Adrenal gland (tissue), 9 donors: ENCODE measurements at regions not wholly inside any gene's neighbourhood (a gene's known extent, or its start where the extent isn't known, plus 50 kb on each side); places are given as distances from the start of the nearest gene placed in this dataset.
"Not testable (repeated sequence)": the region's sequence is repeated elsewhere in the genome, so short reads cannot be mapped to it uniquely, and the experiment has no call there.

Experiments used
- DNase-seq, 7 donors: peaks; one replicate each; pipeline ENCODE4 v3.0.0-alpha.2; 2019 to 2020
- H3K27ac ChIP-seq, 5 donors: fragments of 200-600 bp; sonication (generic) in 4 of 5; 1 replicate in 3 of 5; 2 replicates in 2 of 5; pipeline versions ENCODE4 v1.5.1 to v1.8.0; 2016 to 2020; ENCODE audit warnings: mild to moderate bottlenecking in 1 of 5
- H3K27me3 ChIP-seq: fragments of 200-600 bp; 2 replicates; pipeline ENCODE4 v1.8.0; 2021
- H3K36me3 ChIP-seq, 2 donors: fragments of 200-600 bp; replicated peaks in 1 of 2; 1 replicate in 1 of 2; 2 replicates in 1 of 2; pipeline versions ENCODE4 v1.5.1 to v1.8.0; 2018 to 2022
- H3K4me1 ChIP-seq, 2 donors: fragments of 200-600 bp; replicated peaks in 1 of 2; 1 replicate in 1 of 2; 2 replicates in 1 of 2; pipeline versions ENCODE4 v1.5.1 to v1.8.0; 2018 to 2021
- H3K4me3 ChIP-seq, 4 donors: fragments of 200-600 bp; sonication (generic) in 3 of 4; one replicate each; pipeline ENCODE4 v1.5.1; 2016 to 2018
- H3K9me3 ChIP-seq, 3 donors: fragments of 200-600 bp; sonication (generic) in 1 of 3; replicated peaks in 1 of 3; 1 replicate in 2 of 3; 2 replicates in 1 of 3; pipeline versions ENCODE4 v1.5.1 to v1.8.0; 2016 to 2021
- CTCF ChIP-seq, 6 experiments: fragments of 450-650 bp in 4 of 6; fragments of 200-600 bp in 2 of 6; sonication (generic) in 1 of 6; IDR thresholded peaks; 1 replicate in 5 of 6; 2 replicates in 1 of 6; pipeline versions ENCODE4 v1.5.1 to v1.8.0; 2016 to 2021; ENCODE audit warnings: antibody characterized with exemption in 6 of 6, mild to moderate bottlenecking in 2 of 6, moderate library complexity in 1 of 6
- POLR2A ChIP-seq, 2 donors: fragments of 450-650 bp; IDR thresholded peaks; one replicate each; pipeline ENCODE4 v1.6.1; 2017; ENCODE audit warnings: antibody characterized with exemption in 2 of 2, mild to moderate bottlenecking in 2 of 2, moderate library complexity in 1 of 2
- WGBS, 4 donors: extraction: QIAGEN DNeasy Blood & Tissue Kit in 2 of 4; methylation state at CpG; one replicate each; pipeline versions ENCODE4 v1.1.5 to v1.1.7; 2013 to 2017; 5-methylcytosine and 5-hydroxymethylcytosine counted together
- intact Hi-C, 2 donors: fragments of 100-400 bp; cut with DNase I; formaldehyde crosslinking; loops; one replicate each; pipeline versions ENCODE4 v1.14.1 to v1.15.0; 2022 to 2023
- donor health status: healthy with polysubstance abuse.
- donor health status: Bipolar disorder and iron deficiency.
- donor health status: DM: yes; HTN: yes; CAD: no.
- donor health status: DM: no; HTN: no; CAD: no.
- donor health status: DM: no; HTN: no; CAD: no.

DNA sequence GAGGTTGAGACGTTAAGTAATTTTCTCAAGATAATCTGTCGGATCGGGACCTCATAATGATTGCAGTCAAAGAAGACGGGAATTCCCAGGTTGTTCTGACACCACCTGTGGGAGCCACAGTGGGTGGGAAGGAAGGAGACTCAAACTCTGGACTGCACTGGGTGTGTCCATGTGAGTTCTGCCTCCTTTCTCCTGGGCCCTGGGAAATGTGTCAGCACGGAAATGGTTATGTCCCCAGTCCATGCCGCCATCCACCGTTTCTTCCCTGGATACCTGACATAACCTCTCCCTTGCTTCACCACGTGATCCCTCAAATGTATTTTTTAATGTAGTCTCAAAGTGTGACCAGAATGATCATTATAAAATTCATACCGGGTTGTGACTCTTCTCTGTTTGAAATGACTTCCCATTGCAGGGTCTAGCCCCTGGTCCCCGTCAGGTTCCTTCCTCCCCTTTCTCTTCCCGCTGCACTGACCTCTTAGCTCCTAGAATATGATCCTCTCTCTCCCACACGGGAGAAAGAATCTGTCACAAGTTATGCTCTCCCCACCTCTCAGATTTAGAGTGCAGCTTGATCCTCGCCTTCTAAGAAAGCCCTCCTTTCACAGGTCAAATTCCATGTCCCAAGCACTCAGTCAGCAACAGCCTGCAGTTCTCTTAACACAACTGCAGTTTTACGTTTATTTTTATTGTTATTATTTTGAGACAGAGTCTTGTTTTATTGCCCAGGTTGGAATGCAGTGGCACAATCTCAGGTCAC is 820.0 kb upstream of the EEF2KMT start:
- intact Hi-C loops, result no loop called here
- Histone ChIP-seq H3K36me3 (no peaks in the 10 kb centered on the region), H3K4me3 (no peak overlapping the region), H3K4me1 (no peaks in the 10 kb centered on the region), H3K9me3 (no peaks in the 10 kb centered on the region), H3K27ac (no peak overlapping the region), H3K27me3 (no peaks in the 10 kb centered on the region)
- 51 to 60% (median 56%) methylated on average over 14 of the region's 14 CpGs for WGBS, 4 donors
- DNase-seq, result no peak
- TF ChIP-seq CTCF (IDR thresholded peaks at IDR 0.05) (no peak), POLR2A (IDR thresholded peaks at IDR 0.05) (no peak)

- no peak for DNase-seq
- Histone ChIP-seq H3K4me1 (no peaks in the 10 kb centered on the region), H3K4me3 (no peak overlapping the region), H3K27ac (no peak overlapping the region), H3K9me3 (no peaks in the 10 kb centered on the region), H3K36me3 (no peaks in the 10 kb centered on the region), H3K27me3 (no peaks in the 10 kb centered on the region)
- TF ChIP-seq CTCF (IDR thresholded peaks at IDR 0.05), result no peak
- TF ChIP-seq POLR2A (IDR thresholded peaks at IDR 0.05), result no peak
- intact Hi-C loops, result no loop called here
- 18 to 28% (median 23%) methylated on average over 7 to 11 of the region's 11 CpGs for WGBS, 4 donors
Observed at GRCh38 chr16:5916711-5917191, 819.2 kb upstream of the EEF2KMT start.

DNA sequence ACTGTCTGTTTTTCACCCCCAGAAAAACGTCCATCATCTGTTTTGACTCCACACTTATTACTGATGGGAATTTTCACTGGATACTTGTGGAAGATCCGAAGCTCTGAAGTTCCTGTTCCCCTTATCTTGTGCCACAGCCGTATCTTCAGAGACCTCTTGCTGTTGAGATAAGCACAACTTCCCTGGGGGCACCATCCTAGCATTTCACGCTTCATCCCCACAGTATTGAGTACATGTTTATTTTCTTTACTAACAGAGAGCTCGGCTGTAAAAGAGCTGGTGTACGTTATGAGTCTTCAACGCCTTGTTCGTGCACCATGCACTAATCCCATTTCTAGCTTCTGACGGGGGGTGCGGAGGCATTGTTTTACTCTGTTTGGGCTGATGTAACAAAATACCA is 813.6 kb upstream of the EEF2KMT start:
- Histone ChIP-seq H3K36me3 (no peaks in the 10 kb centered on the region), H3K9me3 (no peaks in the 10 kb centered on the region), H3K27ac (no peak overlapping the region), H3K4me3 (no peak overlapping the region), H3K27me3 (no peaks in the 10 kb centered on the region), H3K4me1 (no peaks in the 10 kb centered on the region)
- TF ChIP-seq CTCF (IDR thresholded peaks at IDR 0.05), result no peak
- no peak for TF ChIP-seq POLR2A (IDR thresholded peaks at IDR 0.05)
- intact Hi-C loops, result no loop called here
- DNase-seq, result no peak
- WGBS, 4 donors, result 23 to 36% (median 34%) methylated on average over 10 of the region's 10 CpGs

- DNase-seq, H3K4me1 ChIP-seq, H3K27me3 ChIP-seq, H3K4me3 ChIP-seq, H3K36me3 ChIP-seq, H3K27ac ChIP-seq, intact Hi-C loops, H3K9me3 ChIP-seq: not testable (repeated sequence)
- WGBS, 4 donors, result 76 to 89% (median 85%) methylated on average over 7 to 8 of the region's 8 CpGs
Observed at GRCh38 chr16:5909556-5909955, 812.0 kb upstream of the EEF2KMT start.

DNA sequence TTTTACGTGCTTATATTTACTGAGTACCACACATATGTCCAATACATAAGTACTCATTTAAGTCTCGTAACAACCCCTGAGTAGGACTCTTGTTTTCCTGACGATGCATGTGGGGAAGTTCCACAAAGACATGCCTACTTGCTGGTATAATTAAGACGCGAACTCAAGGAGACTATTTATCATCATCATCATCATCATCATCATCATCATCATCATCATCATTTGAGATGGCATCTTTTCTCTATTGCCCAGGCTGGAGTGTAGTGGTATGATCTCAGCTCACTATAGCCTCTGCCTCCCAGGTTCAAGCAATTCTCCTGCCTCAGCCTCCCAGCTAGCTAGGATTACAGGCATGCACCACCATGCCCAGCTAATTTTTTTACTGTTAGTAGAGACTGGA is 809.9 kb upstream of the EEF2KMT start:
- Histone ChIP-seq H3K9me3 (no peaks in the 10 kb centered on the region), H3K36me3 (no peaks in the 10 kb centered on the region), H3K4me3 (no peak overlapping the region), H3K4me1 (no peaks in the 10 kb centered on the region), H3K27ac (no peak overlapping the region), H3K27me3 (no peaks in the 10 kb centered on the region)
- intact Hi-C loops, result no loop called here
- 81 to 95% (median 91%) methylated on average over 5 of the region's 5 CpGs for WGBS, 4 donors
- DNase-seq, result no peak
- TF ChIP-seq CTCF (IDR thresholded peaks at IDR 0.05), result no peak
- TF ChIP-seq POLR2A (IDR thresholded peaks at IDR 0.05), result no peak
